Astrocyte of the cerebellum (primary cell): ENCODE measurements at regions not wholly inside any gene's neighbourhood (a gene's known extent, or its start where the extent isn't known, plus 50 kb on each side); places are given as distances from the start of the nearest gene placed in this dataset.

Experiments used
- DNase-seq: peaks from one replicate; pipeline ENCODE4 v3.0.0-alpha.2; 2011; ENCODE audit warnings: low read depth
- H3K4me3 ChIP-seq: 2 replicates; pipeline ENCODE4 v1.5.1; 2011; ENCODE audit warnings: mild to moderate bottlenecking, low read depth, low read length, moderate library complexity
- CTCF ChIP-seq: IDR thresholded peaks from 2 replicates; pipeline ENCODE4 v1.5.1; 2012; ENCODE audit warnings: low read length, low read depth, moderate library complexity, mild to moderate bottlenecking; ENCODE audit errors: missing control alignments
- in situ Hi-C: cut with HindIII; loops from 2 replicates; pipeline ENCODE4 v1.10.0; 2017; ENCODE audit warnings: low sequenced_read_pairs

DNA sequence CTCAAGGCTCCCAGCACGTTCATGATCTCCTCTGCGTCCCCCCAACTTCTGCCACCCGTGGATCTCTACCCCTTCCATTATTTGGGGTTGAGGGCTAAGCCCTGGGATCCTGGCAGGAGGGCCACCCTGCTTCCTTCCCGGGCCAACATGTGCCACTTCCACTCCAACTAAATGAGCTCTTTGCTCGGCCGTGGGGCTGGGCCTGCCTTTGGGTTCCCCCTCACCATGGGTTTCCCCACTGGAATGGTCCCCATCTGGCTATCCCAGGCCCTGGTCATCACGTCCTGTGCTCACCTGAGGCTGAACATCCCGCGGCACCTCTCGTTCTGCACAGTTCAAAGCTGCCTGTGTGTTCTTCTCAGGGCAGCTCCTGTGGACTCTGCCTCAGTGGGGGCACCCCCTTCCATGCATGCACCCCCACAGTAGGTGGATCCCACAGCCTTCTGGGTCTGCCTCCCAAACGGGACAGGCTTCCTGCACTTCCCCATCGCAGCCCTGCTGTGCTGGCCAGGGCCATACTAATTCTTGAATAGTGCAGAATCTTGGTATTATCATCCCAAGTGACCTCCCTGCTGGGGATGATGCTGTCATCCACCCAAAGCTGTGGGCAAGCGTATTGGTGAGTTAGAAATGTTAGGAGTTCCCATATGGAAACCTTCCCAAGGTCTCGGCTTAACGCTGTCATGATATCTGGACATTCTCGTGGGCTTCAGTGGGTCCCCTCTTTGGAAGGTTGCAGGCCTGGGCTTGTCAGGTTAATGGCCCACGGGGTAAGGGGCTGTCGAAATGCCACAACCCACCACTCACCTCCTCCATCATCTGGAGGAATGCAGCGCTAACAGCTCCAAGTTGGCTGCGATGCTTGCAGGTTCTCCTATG is 150.5 kb upstream of the TWIST2 start:
- no peak for DNase-seq
- in situ Hi-C loops, result no loop called here
- H3K4me3 ChIP-seq, result no peak overlapping the region
- no peak for TF ChIP-seq CTCF

DNA sequence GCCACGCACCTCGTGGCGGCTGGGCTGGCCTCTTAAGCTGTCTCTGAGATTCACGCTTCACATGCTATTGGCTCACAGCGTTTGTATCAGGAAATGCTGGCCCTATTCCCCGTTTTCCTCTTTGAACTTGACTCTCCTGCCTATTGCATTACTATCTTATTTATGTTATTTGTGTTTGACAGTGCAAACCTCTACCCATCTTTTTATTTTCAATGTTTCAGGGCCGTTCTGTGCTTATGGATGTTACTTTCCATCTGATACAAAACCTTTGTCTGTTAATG is 149.9 kb upstream of the TWIST2 start:
- no peak for DNase-seq
- in situ Hi-C loops, result no loop called here
- no peak for TF ChIP-seq CTCF
- no peak overlapping the region for H3K4me3 ChIP-seq

DNA sequence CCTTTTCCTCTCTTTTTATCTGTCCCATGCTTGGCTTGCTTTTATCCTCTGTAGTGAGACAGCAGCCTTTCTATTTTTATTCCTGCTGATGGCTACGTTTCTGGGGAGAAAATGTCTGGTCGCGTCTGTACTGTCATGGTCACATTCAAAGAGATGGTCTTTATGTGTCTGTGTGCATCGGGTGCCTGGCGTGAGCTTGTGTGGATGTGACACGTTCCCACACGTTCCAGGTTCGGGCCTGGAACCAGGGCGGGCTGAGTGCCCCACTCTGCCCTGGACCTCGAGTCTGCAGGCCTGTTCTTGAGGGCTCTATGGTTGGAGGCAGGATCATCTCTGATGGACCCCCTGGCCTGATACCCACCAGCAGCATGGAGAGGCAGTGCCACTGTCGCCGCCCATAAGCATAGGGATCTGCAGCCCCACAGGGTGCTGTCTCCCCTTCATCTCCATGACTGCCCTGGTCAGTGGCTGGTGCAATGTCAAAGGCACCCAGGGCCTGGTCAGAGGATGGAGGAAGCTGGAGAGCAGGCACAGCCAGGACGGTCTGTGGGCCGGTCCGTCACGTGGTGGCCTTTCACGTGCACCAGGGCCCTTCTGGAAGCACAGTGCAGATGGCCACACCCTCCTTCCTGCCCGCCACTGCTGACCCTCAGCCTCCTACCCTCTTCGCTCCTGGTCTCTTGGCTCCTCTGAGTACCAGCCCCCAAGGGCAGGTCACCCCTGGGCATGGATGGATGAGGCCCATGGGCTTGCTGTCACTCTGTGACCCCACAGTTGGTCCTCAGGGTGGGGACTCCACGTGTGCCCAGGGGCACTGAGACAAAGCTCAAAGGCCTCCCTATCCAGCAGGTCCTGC is 149.2 kb upstream of the TWIST2 start:
- no peak overlapping the region for H3K4me3 ChIP-seq
- no peak for DNase-seq
- in situ Hi-C loops, result no loop called here
- no peak for TF ChIP-seq CTCF

GRCh38 chr2:238699307-238700116 is 148.4 kb upstream of the TWIST2 start:
- no peak for TF ChIP-seq CTCF
- DNase-seq, result no peak
- in situ Hi-C loops, result no loop called here
- H3K4me3 ChIP-seq, result no peak overlapping the region

DNA sequence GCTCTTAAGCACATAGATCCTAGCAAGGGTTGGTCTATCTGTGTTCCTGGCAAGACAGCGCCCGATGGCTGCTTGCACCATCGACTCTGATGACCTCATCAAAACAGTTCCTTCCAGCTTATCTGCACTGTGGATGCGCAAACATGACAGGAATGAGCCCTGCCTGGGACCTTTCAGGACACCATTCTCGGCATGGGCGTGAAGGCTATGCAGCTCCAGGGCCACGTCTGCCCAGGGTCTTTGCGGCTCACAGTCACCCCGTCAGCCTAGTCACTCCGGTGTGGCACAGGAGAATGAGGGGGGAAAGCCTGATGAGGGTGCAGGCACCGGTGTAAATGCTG is 147.8 kb upstream of the TWIST2 start:
- TF ChIP-seq CTCF, result no peak
- in situ Hi-C loops, result no loop called here

DNA sequence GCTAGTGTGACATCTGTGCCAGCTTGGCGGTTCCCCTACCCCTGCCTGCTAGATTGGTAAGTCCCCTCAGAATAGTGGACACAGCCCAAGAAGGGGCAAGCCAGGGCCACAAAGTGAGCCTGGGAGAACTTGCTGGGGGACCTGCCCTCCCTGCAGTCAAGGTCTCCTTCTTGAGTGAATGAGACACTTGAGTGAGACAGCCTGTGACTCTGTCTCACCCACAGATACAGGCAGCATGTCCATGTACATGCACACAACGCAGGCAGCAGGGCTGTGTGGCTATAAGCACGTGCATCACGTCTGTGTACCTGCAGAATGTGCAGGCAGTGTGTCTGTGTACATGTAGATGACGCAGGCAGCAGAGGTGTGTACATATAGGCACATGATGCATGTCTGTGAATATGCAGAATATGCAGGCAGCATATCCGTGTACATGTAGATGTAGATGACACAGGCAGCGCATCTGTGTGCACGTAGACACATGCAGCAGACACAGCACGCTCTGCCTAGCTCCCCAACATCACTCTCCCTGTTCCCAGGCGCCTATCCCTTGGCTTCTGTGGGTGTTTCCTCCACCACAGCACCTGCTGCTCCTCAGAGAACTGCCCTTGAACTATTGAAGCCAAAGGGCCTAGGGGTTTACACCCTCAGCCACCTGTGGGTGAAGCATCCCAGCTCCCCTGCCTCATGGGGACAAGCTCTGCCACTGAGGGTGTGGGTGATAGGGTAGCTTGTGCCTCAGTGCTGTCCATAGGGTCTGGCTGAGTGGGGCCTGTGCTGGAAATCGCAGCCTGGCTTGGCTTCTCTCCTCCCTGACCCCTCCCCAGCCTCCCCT is 147.2 kb upstream of the TWIST2 start:
- H3K4me3 ChIP-seq, result no peak overlapping the region
- in situ Hi-C loops, result no loop called here
- no peak for DNase-seq
- TF ChIP-seq CTCF, result no peak

More for the DNA sequence above, 147.8 kb upstream of the TWIST2 start:
- no peak for DNase-seq
- H3K4me3 ChIP-seq, result no peak overlapping the region
